ENCODE measurements at regions not wholly inside any gene's neighbourhood (a gene's known extent, or its start where the extent isn't known, plus 50 kb on each side); places are given as distances from the start of the nearest gene placed in this dataset.

DNA sequence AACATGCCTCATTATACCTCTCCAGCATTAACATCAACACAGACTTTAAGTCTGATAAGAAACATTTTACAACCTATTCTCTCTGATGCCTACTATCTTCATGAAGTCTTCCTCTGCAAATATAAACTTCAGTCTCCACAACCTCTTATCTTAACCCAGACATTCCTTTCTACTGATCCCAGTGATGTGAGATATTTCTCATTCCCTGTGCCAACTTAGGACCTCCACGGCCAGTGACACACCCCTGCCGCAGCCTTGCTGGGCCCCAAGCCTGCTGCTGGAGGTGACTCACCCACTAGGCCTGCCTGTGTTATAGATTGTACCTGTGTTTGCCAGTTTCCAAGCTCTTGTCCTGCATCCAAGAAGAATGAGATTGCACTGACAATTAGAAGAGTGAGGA is 734.5 kb upstream of the CADM2 start:
- no peak for TF ChIP-seq CTCF (conservative IDR thresholded peaks at IDR 0.05 in 1 of 2, IDR thresholded peaks at IDR 0.05 in 1 of 2; ENCODE audit: low read depth in 1 of 2, low read length in 2 of 2)
- no peak for TF ChIP-seq EZH2 (IDR thresholded peaks at IDR 0.05; ENCODE audit: low read length, missing control alignments)

Measured in fibroblast of lung (primary cell).